Breast epithelium (tissue), 4 donors: ENCODE measurements at regions not wholly inside any gene's neighbourhood (a gene's known extent, or its start where the extent isn't known, plus 50 kb on each side); places are given as distances from the start of the nearest gene placed in this dataset.

ENCODE experiments used
- DNase-seq, 2 donors: peaks; one replicate each; pipeline ENCODE4 v3.0.0-alpha.2; 2019; ENCODE audit warnings: low spot score in 2 of 2
- H3K27ac ChIP-seq, 2 donors: fragments of 200-600 bp; sonication (generic) in 1 of 2; one replicate each; pipeline ENCODE4 v1.5.1; 2016 to 2019; ENCODE audit warnings: mild to moderate bottlenecking in 1 of 2
- H3K27me3 ChIP-seq, 2 donors: fragments of 200-600 bp; sonication (generic) in 1 of 2; one replicate each; pipeline versions ENCODE4 v1.5.1 to v1.6.0; 2017 to 2019; ENCODE audit warnings: control low read depth in 1 of 2, mild to moderate bottlenecking in 1 of 2
- H3K36me3 ChIP-seq: fragments of 200-600 bp; one replicate; pipeline ENCODE4 v1.5.1; 2019
- H3K4me1 ChIP-seq, 2 donors: fragments of 200-600 bp; sonication (generic); one replicate each; pipeline ENCODE4 v1.5.1; 2016 to 2019; ENCODE audit warnings: control low read depth in 1 of 2
- H3K4me3 ChIP-seq, 3 donors: fragments of 200-600 bp; sonication (generic); 1 replicate in 2 of 3; 2 replicates in 1 of 3; pipeline ENCODE4 v1.5.1; 2016 to 2019; ENCODE audit warnings: mild to moderate bottlenecking in 3 of 3, moderate library complexity in 2 of 3
- H3K9me3 ChIP-seq, 2 donors: fragments of 200-600 bp; sonication (generic) in 1 of 2; one replicate each; pipeline ENCODE4 v1.5.1; 2016 to 2019; ENCODE audit warnings: control low read depth in 1 of 2
- CTCF ChIP-seq, 3 donors: fragments of 450-650 bp; IDR thresholded peaks; one replicate each; pipeline ENCODE4 v1.5.1; 2016 to 2017; ENCODE audit warnings: antibody characterized with exemption in 3 of 3, mild to moderate bottlenecking in 3 of 3, moderate library complexity in 3 of 3
- POLR2A ChIP-seq: fragments of 450-650 bp; IDR thresholded peaks from one replicate; pipeline ENCODE4 v1.6.1; 2016; ENCODE audit warnings: antibody characterized with exemption, mild to moderate bottlenecking, moderate library complexity
- POLR2AphosphoS5 ChIP-seq, 3 donors: sonication (generic); formaldehyde crosslinking; IDR thresholded peaks; one replicate each; pipeline ENCODE4 v1.6.1; 2017; ENCODE audit warnings: antibody characterized with exemption in 3 of 3
- intact Hi-C: fragments of 100-400 bp; cut with DNase I; formaldehyde crosslinking; loops from one replicate; pipeline ENCODE4 v1.15.1; 2023; ENCODE audit warnings: low total_unique reads

- no peak for TF ChIP-seq CTCF (IDR thresholded peaks at IDR 0.05)
- no peak for TF ChIP-seq POLR2A
- no peak for TF ChIP-seq POLR2AphosphoS5 (IDR thresholded peaks at IDR 0.05)
- no peak overlapping the region for H3K27ac ChIP-seq
- H3K4me3 ChIP-seq, result no peak overlapping the region
- intact Hi-C loops, result loop anchor here (10.0 kb wide), 1 partner anchor 132 kb away; the partner anchor contains the start of gene CIBAR2
- H3K27me3 ChIP-seq, result no peaks in the 10 kb centered on the region
- H3K36me3 ChIP-seq, result no peaks in the 10 kb centered on the region
- no peaks in the 10 kb centered on the region for H3K9me3 ChIP-seq
- DNase-seq, result no peak
- no peaks in the 10 kb centered on the region for H3K4me1 ChIP-seq
These were observed 134.7 kb upstream of the CIBAR2 start for GRCh38 chr16:85246973-85247372.

- no peaks in the 10 kb centered on the region for H3K9me3 ChIP-seq
- TF ChIP-seq CTCF (IDR thresholded peaks at IDR 0.05) (no peak), POLR2A (no peak), POLR2AphosphoS5 (IDR thresholded peaks at IDR 0.05) (no peak)
- no peaks in the 10 kb centered on the region for H3K4me1 ChIP-seq
- intact Hi-C loops, result loop anchor here (10.0 kb wide), 1 partner anchor 134 kb away; the partner anchor contains the start of gene CIBAR2
- DNase-seq, result no peak
- no peak overlapping the region for H3K4me3 ChIP-seq
- H3K27me3 ChIP-seq, result no peaks in the 10 kb centered on the region
- H3K36me3 ChIP-seq, result no peaks in the 10 kb centered on the region
- no peak overlapping the region for H3K27ac ChIP-seq
These were observed 136.1 kb upstream of the CIBAR2 start for GRCh38 chr16:85248342-85248741.

DNA sequence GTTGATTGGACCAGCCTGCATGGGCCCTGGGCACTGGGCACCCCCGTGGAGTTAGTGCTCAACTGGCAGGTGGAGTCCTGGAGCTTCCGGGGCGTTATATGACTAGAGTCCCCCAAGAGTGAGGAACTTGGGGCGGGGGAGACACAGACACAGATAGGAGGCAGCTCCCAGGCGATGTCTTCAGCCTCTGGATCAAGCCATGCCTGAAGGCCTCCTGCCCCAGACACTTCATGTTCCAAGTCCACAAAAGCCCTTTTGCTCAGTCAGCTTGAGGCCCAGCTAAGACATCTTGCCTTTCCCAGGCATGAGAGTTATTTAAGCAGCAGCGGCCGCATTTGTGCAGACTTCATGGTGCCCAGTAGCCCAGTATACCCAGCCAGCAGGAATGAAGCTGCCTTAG is 136.6 kb upstream of the CIBAR2 start:
- no peaks in the 10 kb centered on the region for H3K36me3 ChIP-seq
- H3K4me1 ChIP-seq, result no peaks in the 10 kb centered on the region
- no peak overlapping the region for H3K27ac ChIP-seq
- intact Hi-C loops, result loop anchor here (10.0 kb wide), 1 partner anchor 134 kb away; the partner anchor contains the start of gene CIBAR2
- DNase-seq, result no peak
- no peaks in the 10 kb centered on the region for H3K9me3 ChIP-seq
- no peak for TF ChIP-seq CTCF (IDR thresholded peaks at IDR 0.05)
- TF ChIP-seq POLR2AphosphoS5 (IDR thresholded peaks at IDR 0.05), result no peak
- TF ChIP-seq POLR2A, result no peak
- no peaks in the 10 kb centered on the region for H3K27me3 ChIP-seq
- no peak overlapping the region for H3K4me3 ChIP-seq

DNA sequence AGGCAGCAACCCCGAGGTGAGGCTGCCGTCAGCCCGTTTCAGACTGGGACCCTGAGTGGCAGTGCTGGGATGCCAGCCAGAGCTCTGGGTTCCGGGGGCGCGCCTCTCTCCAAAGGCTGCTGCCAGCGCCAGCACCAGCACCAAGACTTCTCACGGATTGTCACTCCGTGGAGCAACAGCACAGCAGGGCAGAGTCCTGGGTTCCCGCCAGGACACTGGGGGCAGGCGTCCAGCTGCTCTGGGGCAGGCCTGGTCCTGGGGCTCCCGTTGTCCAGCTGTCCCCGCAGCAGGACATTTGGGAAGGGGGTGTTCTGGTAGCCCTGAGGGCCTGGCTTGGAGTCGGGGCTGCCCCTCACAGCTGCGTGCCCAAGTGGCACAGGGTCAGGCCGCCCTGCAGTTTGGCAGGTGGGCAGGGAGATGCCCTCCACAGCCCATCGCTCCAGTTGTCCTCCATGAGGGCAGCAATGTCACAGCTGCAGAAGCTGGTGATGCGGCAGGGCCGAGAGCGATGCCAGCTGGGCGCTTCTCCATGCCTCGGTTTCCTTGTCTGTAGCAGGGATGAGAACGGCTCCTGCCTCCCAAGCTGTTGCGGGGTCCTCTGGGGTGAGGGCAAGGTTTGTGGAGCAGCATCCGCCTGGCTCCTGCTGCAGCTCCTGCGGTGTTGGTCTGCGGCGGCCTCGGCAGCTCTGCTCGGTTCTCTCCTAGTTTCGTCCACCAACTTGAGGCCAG is 137.3 kb upstream of the CIBAR2 start:
- intact Hi-C loops, result loop anchor here (10.0 kb wide), 1 partner anchor 135 kb away; the partner anchor contains the start of gene CIBAR2
- H3K9me3 ChIP-seq, result no peaks in the 10 kb centered on the region

More for the DNA sequence above, 137.3 kb upstream of the CIBAR2 start:
- no peak for DNase-seq
- TF ChIP-seq CTCF (IDR thresholded peaks at IDR 0.05), result no peak
- no peak for TF ChIP-seq POLR2A
- no peak for TF ChIP-seq POLR2AphosphoS5 (IDR thresholded peaks at IDR 0.05)
- no peaks in the 10 kb centered on the region for H3K27me3 ChIP-seq
- no peak overlapping the region for H3K4me3 ChIP-seq
- no peaks in the 10 kb centered on the region for H3K36me3 ChIP-seq
- no peak overlapping the region for H3K27ac ChIP-seq
- H3K4me1 ChIP-seq, result no peaks in the 10 kb centered on the region
